ENCODE measurements at regions not wholly inside any gene's neighbourhood (a gene's known extent, or its start where the extent isn't known, plus 50 kb on each side); places are given as distances from the start of the nearest gene placed in this dataset.

- no peak for TF ChIP-seq TAF9B (IDR thresholded peaks at IDR 0.05; ENCODE audit: partially characterized antibody)
- TF ChIP-seq TCFL5 (CRISPR knock-in tag; conservative IDR thresholded peaks at IDR 0.05) = no peak
These were observed 988.3 kb downstream of the TLE1 start (continued) for GRCh38 chr9:80701061-80701460.

DNA sequence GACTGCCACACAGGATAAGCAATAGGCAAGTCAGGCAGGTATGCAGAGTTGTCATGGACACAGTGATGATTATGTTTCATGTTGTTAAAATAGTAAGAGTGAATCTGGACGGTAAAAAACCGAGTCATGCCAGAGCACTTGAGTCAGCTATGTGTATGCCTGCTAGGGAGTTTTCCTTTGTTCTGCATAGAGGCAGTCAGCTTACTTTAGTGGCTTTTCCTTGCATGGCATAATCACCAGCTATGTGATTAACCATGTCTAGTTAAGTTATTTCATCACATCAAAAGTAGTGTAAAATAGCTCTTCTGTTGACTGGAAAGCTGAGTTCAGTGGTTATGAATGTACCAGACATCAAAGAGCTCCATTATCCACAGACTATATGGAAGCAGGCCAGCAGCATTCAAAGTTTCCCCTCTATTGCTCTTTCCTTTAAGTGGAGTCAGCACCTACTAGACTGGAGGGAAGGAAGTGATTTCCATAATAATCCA lies 989.8 kb downstream of the TLE1 start:
- in situ Hi-C loops (cut with MboI) = no loop called here
- no peak overlapping the region for H3K4me3 ChIP-seq
- no TSS peak for BruUV-seq (replicated peaks)
- H3K27ac ChIP-seq (ENCODE audit: extremely low read depth, low read depth, low read length) = no peak overlapping the region
- H4K20me1 ChIP-seq (replicated peaks; ENCODE audit: control insufficient read depth, insufficient read depth, low read length) = no peaks in the 10 kb centered on the region
- ChIA-PET POLR2A (no interaction called here), CTCF (ENCODE audit: low intra/inter-chr PET ratio) (no interaction called here)
- no peaks in the 10 kb centered on the region for H3K4me1 ChIP-seq (replicated peaks in 1 of 2; ENCODE audit: control insufficient read depth in 2 of 2, insufficient read depth in 2 of 2, low read length in 2 of 2)
- no peaks in the 10 kb centered on the region for H3K36me3 ChIP-seq (ENCODE audit: control insufficient read depth, insufficient read depth, low read length)
- H3K9me1 ChIP-seq (ENCODE audit: control insufficient read depth, insufficient read depth, low read length) = no peaks in the 10 kb centered on the region
- H2AFZ ChIP-seq (ENCODE audit: low read depth, low read length) = no peak overlapping the region
- H3K9ac ChIP-seq (ENCODE audit: insufficient read depth in 1 of 2, low read depth in 2 of 2, low read length in 2 of 2) = no peak overlapping the region
- H3K27me3 ChIP-seq (ENCODE audit: control insufficient read depth in 2 of 2, insufficient read depth in 2 of 2, low read length in 2 of 2) = no peaks in the 10 kb centered on the region
- no peaks in the 10 kb centered on the region for H3K79me2 ChIP-seq (ENCODE audit: control insufficient read depth, insufficient read depth, low read length)
- no peak for DNase-seq (ENCODE audit: extremely low read depth in 1 of 4, low spot score in 3 of 4)
- 0% methylated on average over 2 of the region's 2 CpGs for WGBS (ENCODE audit: insufficient coverage, low coverage, missing lambda C conversion rate)
- intact Hi-C loops (cut with micrococcal nuclease) = no loop called here
- ATAC-seq = no peak
- no peak for FAIRE-seq
- H3K4me2 ChIP-seq (ENCODE audit: insufficient read depth, low read length) = no peak overlapping the region
- no peaks in the 10 kb centered on the region for H3K9me3 ChIP-seq (replicated peaks; ENCODE audit: control insufficient read depth, insufficient read depth, low read depth, low read length)
- no peak for TF ChIP-seq NR4A1 (CRISPR knock-in tag; IDR thresholded peaks at IDR 0.05)
- no peak for TF ChIP-seq NR4A1 (tag; IDR thresholded peaks at IDR 0.05)
- no peak for TF ChIP-seq TFAM (CRISPR knock-in tag; conservative IDR thresholded peaks at IDR 0.05)
- no peak for TF ChIP-seq ZNF124 (CRISPR knock-in tag; IDR thresholded peaks at IDR 0.05)
- TF ChIP-seq, protein P1, sequence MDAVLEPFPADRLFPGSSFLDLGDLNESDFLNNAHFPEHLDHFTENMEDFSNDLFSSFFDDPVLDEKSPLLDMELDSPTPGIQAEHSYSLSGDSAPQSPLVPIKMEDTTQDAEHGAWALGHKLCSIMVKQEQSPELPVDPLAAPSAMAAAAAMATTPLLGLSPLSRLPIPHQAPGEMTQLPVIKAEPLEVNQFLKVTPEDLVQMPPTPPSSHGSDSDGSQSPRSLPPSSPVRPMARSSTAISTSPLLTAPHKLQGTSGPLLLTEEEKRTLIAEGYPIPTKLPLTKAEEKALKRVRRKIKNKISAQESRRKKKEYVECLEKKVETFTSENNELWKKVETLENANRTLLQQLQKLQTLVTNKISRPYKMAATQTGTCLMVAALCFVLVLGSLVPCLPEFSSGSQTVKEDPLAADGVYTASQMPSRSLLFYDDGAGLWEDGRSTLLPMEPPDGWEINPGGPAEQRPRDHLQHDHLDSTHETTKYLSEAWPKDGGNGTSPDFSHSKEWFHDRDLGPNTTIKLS (IDR thresholded peaks at IDR 0.05; ENCODE audit: borderline replicate concordance, low read depth) = no peak
- TF ChIP-seq, protein P2, sequence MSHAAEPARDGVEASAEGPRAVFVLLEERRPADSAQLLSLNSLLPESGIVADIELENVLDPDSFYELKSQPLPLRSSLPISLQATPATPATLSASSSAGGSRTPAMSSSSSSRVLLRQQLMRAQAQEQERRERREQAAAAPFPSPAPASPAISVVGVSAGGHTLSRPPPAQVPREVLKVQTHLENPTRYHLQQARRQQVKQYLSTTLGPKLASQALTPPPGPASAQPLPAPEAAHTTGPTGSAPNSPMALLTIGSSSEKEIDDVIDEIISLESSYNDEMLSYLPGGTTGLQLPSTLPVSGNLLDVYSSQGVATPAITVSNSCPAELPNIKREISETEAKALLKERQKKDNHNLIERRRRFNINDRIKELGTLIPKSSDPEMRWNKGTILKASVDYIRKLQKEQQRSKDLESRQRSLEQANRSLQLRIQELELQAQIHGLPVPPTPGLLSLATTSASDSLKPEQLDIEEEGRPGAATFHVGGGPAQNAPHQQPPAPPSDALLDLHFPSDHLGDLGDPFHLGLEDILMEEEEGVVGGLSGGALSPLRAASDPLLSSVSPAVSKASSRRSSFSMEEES (CRISPR knock-in tag; IDR thresholded peaks at IDR 0.05) = no peak
- no peak for TF ChIP-seq HNRNPL (IDR thresholded peaks at IDR 0.05; ENCODE audit: low read depth, low read length)
- TF ChIP-seq KLF6 (CRISPR knock-in tag; IDR thresholded peaks at IDR 0.05; ENCODE audit: borderline replicate concordance) = no peak
- TF ChIP-seq DMBX1 (CRISPR knock-in tag; IDR thresholded peaks at IDR 0.05; ENCODE audit: borderline replicate concordance) = no peak
- TF ChIP-seq ZNF592 (IDR thresholded peaks at IDR 0.05) = no peak
